Mucosa of descending colon (tissue), 3 donors: ENCODE measurements at regions not wholly inside any gene's neighbourhood (a gene's known extent, or its start where the extent isn't known, plus 50 kb on each side); places are given as distances from the start of the nearest gene placed in this dataset.

ENCODE experiments used
- ATAC-seq: fragments of 200-7000 bp; cut with Tn5 transposase; one replicate; pipeline ENCODE4 v1.9.1; 2020; ENCODE audit warnings: mild to moderate bottlenecking, moderate library complexity
- DNase-seq, 3 donors: peaks; one replicate each; pipeline ENCODE4 v3.0.0-alpha.2; 2020
- H3K36me3 ChIP-seq: fragments of 200-600 bp; one replicate; pipeline ENCODE4 v1.8.0; 2021; ENCODE audit warnings: low read depth, mild to moderate bottlenecking
- H3K4me1 ChIP-seq: fragments of 200-600 bp; one replicate; pipeline ENCODE4 v1.8.0; 2021; ENCODE audit warnings: low read depth, mild to moderate bottlenecking
- H3K4me3 ChIP-seq: fragments of 200-600 bp; one replicate; pipeline ENCODE4 v1.8.0; 2021; ENCODE audit warnings: mild to moderate bottlenecking
- H3K9me3 ChIP-seq: fragments of 200-600 bp; one replicate; pipeline ENCODE4 v1.8.0; 2021; ENCODE audit warnings: mild to moderate bottlenecking
- CTCF ChIP-seq: fragments of 200-600 bp; IDR thresholded peaks from one replicate; pipeline ENCODE4 v1.8.0; 2022; ENCODE audit warnings: antibody characterized with exemption, mild to moderate bottlenecking
- intact Hi-C, 2 donors: fragments of 100-400 bp; cut with DNase I in 1 of 2; cut with micrococcal nuclease in 1 of 2; formaldehyde crosslinking; loops; one replicate each; pipeline versions ENCODE4 v1.11.0 to v1.11.1; 2022; cut with DNase I, micrococcal nuclease
- donor health status: DM: no; HTN: no; CAD: no; lungs with moderate emphysema.
- donor health status: DM: no; HTN: no; CAD: no.
- donor health status: DM: no; HTN: yes; CAD: no.

- DNase-seq = peak in 2 of 3 donors; percentile 26 to 38
- ATAC-seq = peak; percentile 67
- intact Hi-C loops = loop anchor here (5.0 to 10.0 kb wide), 3 partner anchors 148 to 221 kb away; partner anchors contain the start of gene TENT5C (in 2 of the 2)
These were observed 147.4 kb downstream of the TENT5C start for GRCh38 chr1:117753232-117753631.

GRCh38 chr1:117753652-117754051 lies 147.8 kb downstream of the TENT5C start:
- DNase-seq (no peak), ATAC-seq (peak; percentile 7)
- intact Hi-C loops = loop anchor here (5.0 to 10.0 kb wide), 3 partner anchors 149 to 221 kb away; partner anchors contain the start of gene TENT5C (in 2 of the 2)
- H3K4me3 ChIP-seq = no peak overlapping the region
- no peaks in the 10 kb centered on the region for H3K9me3 ChIP-seq
- TF ChIP-seq CTCF = no peak
- H3K4me1 ChIP-seq = peaks cover 12% of the 10 kb centered on the region
- no peaks in the 10 kb centered on the region for H3K36me3 ChIP-seq

More at GRCh38 chr1:117753232-117753631, 147.4 kb downstream of the TENT5C start:
- no peaks in the 10 kb centered on the region for H3K36me3 ChIP-seq
- peaks cover 12% of the 10 kb centered on the region for H3K4me1 ChIP-seq
- TF ChIP-seq CTCF = no peak
- H3K4me3 ChIP-seq = no peak overlapping the region
- H3K9me3 ChIP-seq = no peaks in the 10 kb centered on the region

GRCh38 chr1:117754061-117754969 lies 148.5 kb downstream of the TENT5C start:
- peak; percentile 57 for TF ChIP-seq CTCF
- DNase-seq (peak in 2 of 3 donors; percentile 62 to 83), ATAC-seq (peak; percentile 73)
- no peak overlapping the region for H3K4me3 ChIP-seq
- no peaks in the 10 kb centered on the region for H3K36me3 ChIP-seq
- intact Hi-C loops = loop anchor here (5.0 to 10.0 kb wide), 3 partner anchors 150 to 222 kb away; partner anchors contain the start of gene TENT5C (in 2 of the 2)
- peaks cover 12% of the 10 kb centered on the region for H3K4me1 ChIP-seq
- no peaks in the 10 kb centered on the region for H3K9me3 ChIP-seq

GRCh38 chr1:117757668-117758067 lies 151.8 kb downstream of the TENT5C start:
- Histone ChIP-seq H3K9me3 (no peaks in the 10 kb centered on the region), H3K4me3 (no peak overlapping the region), H3K4me1 (peaks cover 11% of the 10 kb centered on the region), H3K36me3 (no peaks in the 10 kb centered on the region)
- TF ChIP-seq CTCF = no peak
- ATAC-seq (no peak), DNase-seq (no peak)
- intact Hi-C loops = loop anchor here (5.0 to 10.0 kb wide), 3 partner anchors 153 to 245 kb away; partner anchors contain the start of gene TENT5C (in 2 of the 2)

GRCh38 chr1:117758444-117759316 lies 152.8 kb downstream of the TENT5C start:
- peaks cover 3% of the 10 kb centered on the region for H3K4me1 ChIP-seq
- no peaks in the 10 kb centered on the region for H3K9me3 ChIP-seq
- no peaks in the 10 kb centered on the region for H3K36me3 ChIP-seq
- intact Hi-C loops = loop anchor here (5.0 to 10.0 kb wide), 3 partner anchors 154 to 246 kb away; partner anchors contain the start of gene TENT5C (in 2 of the 2)
- peak; percentile 80 for TF ChIP-seq CTCF
- no peak overlapping the region for H3K4me3 ChIP-seq
- DNase-seq = peak; percentile 60 to 87 (median 71)
- peak; percentile 92 for ATAC-seq
